Pancreas (tissue), 10 donors: ENCODE measurements at regions not wholly inside any gene's neighbourhood (a gene's known extent, or its start where the extent isn't known, plus 50 kb on each side); places are given as distances from the start of the nearest gene placed in this dataset.

Source experiments
- ATAC-seq, 4 donors: fragments of 200-7000 bp; cut with Tn5 transposase; one replicate each; pipeline versions ENCODE4 v1.8.0 to v1.9.1; 2020; ENCODE audit warnings: mild to moderate bottlenecking in 4 of 4, moderate library complexity in 4 of 4
- DNase-seq, 6 donors: peaks; one replicate each; pipeline ENCODE4 v3.0.0-alpha.2; 2020
- FAIRE-seq: peaks from 2 replicates; lab custom pipeline; 2012; peaks lifted over from hg19 to GRCh38; lab: Jason Lieb, UNC
- H3K27ac ChIP-seq, 4 donors: fragments of 200-600 bp; sonication (generic); 1 replicate in 3 of 4; 2 replicates in 1 of 4; pipeline versions ENCODE4 v1.5.0 to v1.8.0; 2020
- H3K27me3 ChIP-seq, 4 donors: fragments of 200-600 bp; one replicate each; pipeline ENCODE4 v1.8.0; 2021
- H3K36me3 ChIP-seq, 3 donors: fragments of 200-600 bp; sonication (generic) in 1 of 3; one replicate each; pipeline versions ENCODE4 v1.5.0 to v1.8.0; 2020 to 2021
- H3K4me1 ChIP-seq, 3 donors: fragments of 200-600 bp; one replicate each; pipeline ENCODE4 v1.8.0; 2021
- H3K4me3 ChIP-seq, 4 donors: fragments of 200-600 bp; sonication (generic) in 2 of 4; one replicate each; pipeline versions ENCODE4 v1.5.0 to v1.8.0; 2020 to 2021
- H3K9me3 ChIP-seq, 4 donors: fragments of 200-600 bp; one replicate each; pipeline ENCODE4 v1.8.0; 2021
- CTCF ChIP-seq, 4 donors: fragments of 200-600 bp; sonication (generic) in 3 of 4; IDR thresholded peaks; one replicate each; pipeline versions ENCODE4 v1.5.0 to v1.8.0; 2021; ENCODE audit warnings: antibody characterized with exemption in 4 of 4
- WGBS, 2 donors: extraction: QIAGEN DNeasy Blood & Tissue Kit; methylation state at CpG; one replicate each; pipeline ENCODE4 v1.1.7; 2013; 5-methylcytosine and 5-hydroxymethylcytosine counted together
- intact Hi-C, 3 donors: fragments of 100-400 bp; cut with DNase I; formaldehyde crosslinking; loops; one replicate each; pipeline versions ENCODE4 v1.11.1 to v1.14.2; 2022
- donor health status: healthy with polysubstance abuse.
- donor health status: DM: no; HTN: no; CAD: no; lungs with moderate emphysema.
- donor health status: DM: no; HTN: no; CAD: no.
- donor health status: control.
- donor health status: control.
- donor health status: Bipolar disorder and iron deficiency.
- donor health status: DM: yes; HTN: yes; CAD: no.
- donor health status: DM: no; HTN: no; CAD: no.
- donor health status: DM: no; HTN: no; CAD: no.
- donor health status: DM: yes; HTN: yes; CAD: no.

GRCh38 chr17:73900516-73900915 lies 256.3 kb upstream of the SDK2 start:
- DNase-seq (no peak), FAIRE-seq (no peak), ATAC-seq (no peak)
- TF ChIP-seq CTCF (IDR thresholded peaks at IDR 0.05): no peak
- no peaks in the 10 kb centered on the region for H3K36me3 ChIP-seq
- intact Hi-C loops: no loop called here
- 56 to 77% methylated on average over 7 of the region's 7 CpGs for WGBS, 2 donors
- no peak overlapping the region for H3K4me3 ChIP-seq
- peaks cover 0 to 14% (median 0%) of the 10 kb centered on the region in 4 donors for H3K27me3 ChIP-seq
- no peak overlapping the region for H3K27ac ChIP-seq
- no peaks in the 10 kb centered on the region for H3K4me1 ChIP-seq
- H3K9me3 ChIP-seq: no peaks in the 10 kb centered on the region

GRCh38 chr17:73901249-73901648 lies 257.0 kb upstream of the SDK2 start:
- intact Hi-C loops: no loop called here
- Histone ChIP-seq H3K36me3 (no peaks in the 10 kb centered on the region), H3K27me3 (peaks cover 0 to 14% (median 0%) of the 10 kb centered on the region in 4 donors), H3K9me3 (no peaks in the 10 kb centered on the region), H3K4me1 (no peaks in the 10 kb centered on the region), H3K27ac (no peak overlapping the region), H3K4me3 (peak overlapping the region in 1 of 4 donors; percentile 44)
- no peak for FAIRE-seq
- TF ChIP-seq CTCF (IDR thresholded peaks at IDR 0.05): no peak
- no peak for ATAC-seq
- no peak for DNase-seq
- WGBS, 2 donors: 69 to 83% methylated on average over 2 of the region's 2 CpGs

GRCh38 chr17:73901661-73902415 lies 257.6 kb upstream of the SDK2 start:
- ATAC-seq: peak; percentile 64 to 92 (median 90)
- no peaks in the 10 kb centered on the region for H3K4me1 ChIP-seq
- H3K4me3 ChIP-seq: peak overlapping the region in 2 of 4 donors; percentile 16 to 44
- no peaks in the 10 kb centered on the region for H3K36me3 ChIP-seq
- H3K27ac ChIP-seq: no peak overlapping the region
- WGBS, 2 donors: 4 to 6% methylated on average over 49 of the region's 49 CpGs
- H3K9me3 ChIP-seq: no peaks in the 10 kb centered on the region
- no peak for FAIRE-seq
- intact Hi-C loops: no loop called here
- no peak for TF ChIP-seq CTCF (IDR thresholded peaks at IDR 0.05)
- peak; percentile 26 to 78 (median 42) for DNase-seq
- peaks cover 0 to 10% (median 0%) of the 10 kb centered on the region in 4 donors for H3K27me3 ChIP-seq

GRCh38 chr17:73902416-73903181 lies 258.4 kb upstream of the SDK2 start:
- Histone ChIP-seq H3K27ac (no peak overlapping the region), H3K9me3 (no peaks in the 10 kb centered on the region), H3K27me3 (peaks cover 0 to 10% (median 0%) of the 10 kb centered on the region in 4 donors), H3K4me3 (peak overlapping the region in 2 of 4 donors; percentile 16 to 44), H3K36me3 (no peaks in the 10 kb centered on the region), H3K4me1 (no peaks in the 10 kb centered on the region)
- ATAC-seq: peak in 3 of 4 donors; percentile 25 to 53 (median 29)
- peak in 3 of 6 donors; percentile 43 to 73 (median 65) for DNase-seq
- TF ChIP-seq CTCF (IDR thresholded peaks at IDR 0.05): no peak
- intact Hi-C loops: no loop called here
- whole genome bisulfite sequencing, 2 donors: 60 to 71% methylated on average over 26 of the region's 26 CpGs
- FAIRE-seq: no peak
